Activated naive CD4-positive, alpha-beta T cell treated with anti-CD3 and anti-CD28 coated beads, Interleukin-2, amount 50 U/mL, for 24 hours (primary cell): ENCODE measurements at regions not wholly inside any gene's neighbourhood (a gene's known extent, or its start where the extent isn't known, plus 50 kb on each side); places are given as distances from the start of the nearest gene placed in this dataset.
"Not testable (repeated sequence)": the region's sequence is repeated elsewhere in the genome, so short reads cannot be mapped to it uniquely, and the experiment has no call there.

Experiments used
- H3K27ac Mint-ChIP-seq: one replicate; pipeline ENCODE4 v1.8.0; 2021; ENCODE audit warnings: mild to moderate bottlenecking, mixed read lengths
- H3K27me3 Mint-ChIP-seq: one replicate; pipeline ENCODE4 v1.8.0; 2021; ENCODE audit warnings: mixed read lengths
- H3K36me3 Mint-ChIP-seq: one replicate; pipeline ENCODE4 v1.8.0; 2021; ENCODE audit warnings: mixed read lengths
- H3K4me1 Mint-ChIP-seq: one replicate; pipeline ENCODE4 v1.8.0; 2021; ENCODE audit warnings: mixed read lengths
- H3K4me3 Mint-ChIP-seq: one replicate; pipeline ENCODE4 v1.8.0; 2021; ENCODE audit warnings: mild to moderate bottlenecking, mixed read lengths
- H3K9me3 Mint-ChIP-seq: one replicate; pipeline ENCODE4 v1.8.0; 2021; ENCODE audit warnings: mixed read lengths

DNA sequence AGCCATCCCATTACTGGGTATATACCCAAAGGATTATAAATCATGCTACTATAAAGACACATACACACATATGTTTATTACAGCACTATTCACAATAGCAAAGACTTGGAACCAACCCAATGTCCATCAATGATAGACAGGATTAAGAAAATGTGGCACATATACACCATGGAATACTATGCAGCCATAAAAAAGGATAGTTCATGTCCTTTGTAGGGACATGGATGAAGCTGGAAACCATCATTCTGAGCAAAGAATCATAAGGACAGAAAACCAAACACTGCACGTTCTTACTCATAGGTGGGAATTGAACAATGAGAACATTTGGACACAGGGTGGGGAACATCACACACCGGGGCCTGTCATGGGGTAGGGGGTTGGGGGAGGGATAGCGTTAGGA lies 60.3 kb upstream of the NMU start:
- H3K4me3 Mint-ChIP-seq, H3K4me1 Mint-ChIP-seq, H3K36me3 Mint-ChIP-seq, H3K9me3 Mint-ChIP-seq, H3K27ac Mint-ChIP-seq: not testable (repeated sequence)
- peaks cover 18% of the 10 kb centered on the region for H3K27me3 Mint-ChIP-seq

DNA sequence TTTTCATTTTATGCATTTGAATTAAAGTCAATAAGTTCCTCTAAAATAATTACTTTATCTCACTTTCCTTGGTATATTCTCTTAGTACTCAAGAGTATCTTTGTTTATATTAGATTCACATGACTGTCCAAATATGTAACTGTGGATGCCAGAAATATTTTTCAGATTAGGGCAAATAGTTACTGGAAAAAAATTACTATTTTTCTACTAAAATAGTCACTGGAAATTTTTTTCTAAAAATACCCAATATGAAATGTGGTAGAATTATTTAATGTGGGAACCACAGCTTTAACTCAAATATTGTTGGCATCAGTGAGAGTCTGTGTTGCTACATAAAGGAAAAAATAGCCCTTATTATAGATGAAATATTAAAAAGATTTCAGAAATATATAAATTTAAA lies 70.4 kb upstream of the NMU start:
- Mint-ChIP-seq H3K9me3 (no peaks in the 10 kb centered on the region), H3K27ac (no peak overlapping the region), H3K4me1 (no peaks in the 10 kb centered on the region), H3K36me3 (no peaks in the 10 kb centered on the region), H3K27me3 (peaks cover 13% of the 10 kb centered on the region), H3K4me3 (no peak overlapping the region)

DNA sequence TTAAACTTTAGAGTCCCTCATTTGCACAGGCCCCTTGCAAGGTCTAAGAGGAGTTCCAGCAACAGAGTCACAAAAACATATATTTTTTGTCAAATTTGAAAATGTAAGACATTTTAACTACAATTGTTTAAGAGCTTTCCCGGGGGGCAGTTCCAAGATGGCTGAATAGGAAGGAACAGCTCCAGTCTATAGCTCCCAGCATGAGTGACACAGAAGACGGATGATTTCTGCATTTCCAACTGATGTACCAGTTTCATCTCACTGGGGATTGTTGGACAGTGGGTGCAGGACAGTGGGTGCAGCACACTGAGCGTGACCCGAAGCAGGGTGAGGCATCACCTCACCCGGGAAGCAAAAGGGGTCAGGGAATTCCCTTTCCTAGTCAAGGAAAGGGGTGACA lies 71.4 kb upstream of the NMU start:
- Mint-ChIP-seq H3K9me3 (no peaks in the 10 kb centered on the region), H3K4me3 (no peak overlapping the region), H3K27ac (no peak overlapping the region), H3K27me3 (peaks cover 13% of the 10 kb centered on the region), H3K4me1 (no peaks in the 10 kb centered on the region), H3K36me3 (no peaks in the 10 kb centered on the region)

DNA sequence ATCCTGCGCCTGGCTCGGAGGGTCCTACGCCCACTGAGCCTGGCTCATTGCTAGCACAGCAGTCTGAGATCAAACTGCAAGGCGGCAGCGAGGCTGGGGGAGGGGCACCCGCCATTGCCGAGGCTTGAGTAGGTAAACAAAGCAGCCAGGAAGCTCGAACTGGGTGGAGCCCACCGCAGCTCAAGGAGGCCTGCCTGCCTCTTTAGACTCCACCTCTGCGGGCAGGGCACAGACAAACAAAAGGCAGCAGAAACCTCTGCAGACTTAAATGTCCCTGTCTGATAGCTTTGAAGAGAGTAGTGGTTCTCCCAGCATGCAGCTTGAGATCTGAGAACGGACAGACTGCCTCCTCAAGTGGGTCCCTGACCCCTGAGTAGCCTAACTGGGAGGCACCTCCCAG lies 71.9 kb upstream of the NMU start:
- H3K27ac Mint-ChIP-seq, H3K36me3 Mint-ChIP-seq, H3K4me3 Mint-ChIP-seq, H3K9me3 Mint-ChIP-seq, H3K4me1 Mint-ChIP-seq: not testable (repeated sequence)
- H3K27me3 Mint-ChIP-seq: peaks cover 13% of the 10 kb centered on the region

DNA sequence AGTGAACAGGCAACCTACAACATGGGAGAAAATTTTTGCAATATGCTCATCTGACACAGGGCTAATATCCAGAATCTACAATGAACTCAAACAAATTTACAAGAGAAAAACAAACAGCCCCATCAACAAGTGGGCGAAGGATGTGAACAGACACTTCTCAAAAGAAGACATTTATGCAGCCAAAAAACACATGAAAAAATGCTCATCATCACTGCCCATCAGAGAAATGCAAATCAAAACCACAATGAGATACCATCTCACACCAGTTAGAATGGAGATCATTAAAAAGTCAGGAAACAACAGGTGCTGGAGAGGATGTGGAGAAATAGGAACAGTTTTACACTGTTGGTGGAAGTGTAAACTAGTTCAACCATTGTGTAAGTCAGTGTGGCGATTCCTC lies 76.7 kb upstream of the NMU start:
- not testable (repeated sequence) for H3K36me3 Mint-ChIP-seq, H3K27me3 Mint-ChIP-seq, H3K4me1 Mint-ChIP-seq, H3K27ac Mint-ChIP-seq, H3K4me3 Mint-ChIP-seq, H3K9me3 Mint-ChIP-seq

DNA sequence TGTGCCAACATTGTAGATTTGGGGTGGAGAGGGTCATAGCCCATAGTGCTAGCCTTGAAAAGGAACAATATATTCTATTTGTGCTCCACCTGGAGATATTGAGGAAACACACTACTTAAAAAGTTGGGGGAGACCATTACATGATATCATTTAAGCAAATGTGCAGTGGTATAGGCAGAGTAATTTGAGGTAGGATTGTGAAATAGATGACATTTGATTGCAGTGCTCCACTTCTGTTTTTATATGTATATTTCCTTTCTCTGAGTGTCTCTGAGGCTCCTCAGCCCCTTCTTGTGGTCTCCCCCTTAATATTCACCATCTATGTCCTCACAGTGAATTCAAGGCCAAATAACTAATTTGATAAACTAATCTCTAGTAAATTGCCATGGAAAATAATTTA lies 85.6 kb upstream of the NMU start:
- no peaks in the 10 kb centered on the region for H3K27me3 Mint-ChIP-seq
- no peaks in the 10 kb centered on the region for H3K9me3 Mint-ChIP-seq
- no peak overlapping the region for H3K4me3 Mint-ChIP-seq
- H3K4me1 Mint-ChIP-seq: no peaks in the 10 kb centered on the region
- H3K36me3 Mint-ChIP-seq: no peaks in the 10 kb centered on the region
- H3K27ac Mint-ChIP-seq: no peak overlapping the region

DNA sequence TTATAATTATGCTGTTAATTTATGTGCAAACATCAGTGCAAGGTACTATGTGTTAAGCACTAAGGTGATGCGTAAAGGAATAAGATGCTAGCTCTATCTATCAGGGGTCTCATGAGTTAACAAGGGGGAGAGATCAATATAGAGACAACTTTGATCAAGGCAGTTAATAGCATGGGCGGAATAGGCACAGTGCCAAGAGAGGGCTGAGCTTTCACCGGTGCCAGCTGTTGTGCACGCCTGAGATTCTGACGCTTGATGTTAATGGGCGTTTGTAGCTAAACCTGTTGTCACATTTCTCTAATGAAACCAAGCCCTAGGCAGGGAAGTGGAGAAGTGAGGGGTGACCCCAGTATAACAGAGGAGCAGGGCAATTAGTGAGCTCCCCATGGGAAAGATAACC lies 86.0 kb upstream of the NMU start:
- no peaks in the 10 kb centered on the region for H3K4me1 Mint-ChIP-seq

DNA sequence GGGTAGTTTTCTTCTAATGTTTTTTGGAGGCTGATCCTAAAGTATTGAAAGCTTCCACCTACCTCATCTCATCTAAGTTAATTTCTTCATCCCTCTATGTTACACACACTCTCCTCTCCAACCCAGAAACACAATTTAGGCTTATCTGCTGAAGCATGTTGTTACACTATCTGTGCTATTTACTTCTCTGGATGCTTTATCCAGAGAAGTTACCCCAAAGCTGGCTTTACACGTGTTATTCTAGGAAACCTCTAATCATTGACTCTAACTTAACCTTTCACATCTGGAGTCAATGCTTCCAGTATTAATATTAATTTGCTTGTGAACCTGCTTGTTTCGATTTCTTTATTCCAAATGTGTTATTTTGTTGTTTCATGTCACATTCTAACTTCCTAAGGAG lies 87.3 kb upstream of the NMU start:
- Mint-ChIP-seq H3K4me1 (no peaks in the 10 kb centered on the region), H3K9me3 (no peaks in the 10 kb centered on the region), H3K27ac (no peak overlapping the region), H3K36me3 (no peaks in the 10 kb centered on the region), H3K4me3 (no peak overlapping the region), H3K27me3 (no peaks in the 10 kb centered on the region)

More for the DNA sequence above, 86.0 kb upstream of the NMU start:
- no peaks in the 10 kb centered on the region for H3K36me3 Mint-ChIP-seq
- H3K9me3 Mint-ChIP-seq: no peaks in the 10 kb centered on the region
- H3K27ac Mint-ChIP-seq: no peak overlapping the region
- no peaks in the 10 kb centered on the region for H3K27me3 Mint-ChIP-seq
- H3K4me3 Mint-ChIP-seq: no peak overlapping the region

DNA sequence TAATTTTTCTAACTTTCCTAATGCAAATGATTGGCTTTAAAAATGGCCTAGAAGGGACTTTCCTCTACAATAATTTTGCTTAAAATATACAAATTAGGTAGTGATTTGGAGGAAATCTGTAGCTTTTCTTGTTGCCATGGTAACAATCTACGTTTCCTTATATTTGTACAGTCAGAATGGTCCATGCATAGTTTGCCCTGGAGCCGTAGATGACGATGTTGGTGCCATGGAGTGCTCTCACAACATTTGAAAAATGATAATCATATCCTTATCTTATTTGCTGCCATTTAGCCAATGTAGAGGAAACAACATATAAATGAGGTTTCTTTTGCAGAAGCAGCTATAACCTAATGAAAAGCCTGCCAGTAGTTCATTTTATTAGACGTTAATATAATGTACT lies 89.0 kb upstream of the NMU start:
- Mint-ChIP-seq H3K27me3 (peaks cover 2% of the 10 kb centered on the region), H3K36me3 (no peaks in the 10 kb centered on the region), H3K4me1 (no peaks in the 10 kb centered on the region), H3K9me3 (no peaks in the 10 kb centered on the region), H3K27ac (no peak overlapping the region), H3K4me3 (no peak overlapping the region)

DNA sequence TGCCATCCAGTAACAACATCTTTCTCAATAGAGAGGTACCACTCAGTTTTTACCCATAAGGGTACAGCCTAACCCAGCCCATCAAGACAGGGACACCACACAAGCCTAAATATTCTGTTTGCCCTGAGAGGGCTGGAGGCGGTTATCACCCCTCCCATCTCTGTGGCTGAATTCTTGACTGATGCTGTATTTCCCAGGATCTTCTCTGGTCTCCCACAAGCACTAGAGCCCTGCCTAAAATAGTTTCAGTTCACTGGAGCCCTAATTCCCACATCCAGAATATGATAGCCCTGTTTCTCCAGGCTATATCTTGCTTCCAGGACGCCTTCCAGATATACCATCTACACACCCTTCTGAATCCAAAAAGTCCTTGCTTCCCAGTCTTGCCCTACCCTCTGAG lies 91.6 kb upstream of the NMU start:
- peak overlapping the region; percentile 32 for H3K27ac Mint-ChIP-seq
- no peaks in the 10 kb centered on the region for H3K4me1 Mint-ChIP-seq
- H3K27me3 Mint-ChIP-seq: peaks cover 7% of the 10 kb centered on the region
- H3K36me3 Mint-ChIP-seq: no peaks in the 10 kb centered on the region
- no peak overlapping the region for H3K4me3 Mint-ChIP-seq
- H3K9me3 Mint-ChIP-seq: no peaks in the 10 kb centered on the region

DNA sequence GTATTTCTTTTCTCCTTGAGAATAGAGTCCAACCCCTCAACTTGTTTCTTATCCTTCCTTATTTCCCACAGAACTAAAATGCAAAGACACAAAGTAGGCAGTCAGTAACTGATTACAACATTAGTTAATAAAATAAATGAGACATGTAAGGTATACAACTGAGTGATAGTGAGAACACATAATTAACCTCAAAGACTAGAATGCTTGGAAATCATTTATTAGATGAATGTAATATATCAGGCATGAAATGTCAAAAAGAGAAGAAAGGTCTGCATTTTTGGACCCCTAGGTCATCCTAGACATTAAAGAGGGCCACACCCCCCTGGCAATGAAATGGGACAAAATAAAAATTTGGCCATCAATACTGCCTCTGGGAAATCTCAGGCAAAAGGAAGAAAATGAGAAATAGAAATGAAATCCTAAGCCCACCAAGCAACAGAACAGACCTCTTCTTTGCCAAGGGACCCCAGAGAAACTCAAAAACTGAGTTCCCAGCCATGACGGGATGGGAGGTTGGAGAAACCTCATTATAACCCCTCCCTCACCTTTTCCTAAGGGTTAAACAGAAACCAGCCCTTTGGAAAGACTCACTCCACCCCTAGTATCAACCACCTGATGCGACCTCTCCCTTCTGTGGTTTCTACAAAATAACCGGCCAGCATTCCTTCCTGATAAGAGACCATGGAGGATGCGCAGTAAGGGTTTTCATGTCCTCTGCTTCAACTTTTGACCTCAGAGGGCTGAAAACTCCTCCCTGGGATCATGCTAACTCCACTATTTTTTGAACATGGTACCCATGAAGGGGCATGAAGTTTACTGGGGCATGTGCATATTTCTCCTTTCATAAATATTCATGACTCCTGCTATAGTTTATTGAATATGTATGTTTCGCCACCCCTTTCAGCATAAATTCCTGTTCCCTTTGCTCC lies 90.0 kb upstream of the EXOC1L start:
- Mint-ChIP-seq H3K27ac (no peak overlapping the region), H3K4me1 (no peaks in the 10 kb centered on the region)

DNA sequence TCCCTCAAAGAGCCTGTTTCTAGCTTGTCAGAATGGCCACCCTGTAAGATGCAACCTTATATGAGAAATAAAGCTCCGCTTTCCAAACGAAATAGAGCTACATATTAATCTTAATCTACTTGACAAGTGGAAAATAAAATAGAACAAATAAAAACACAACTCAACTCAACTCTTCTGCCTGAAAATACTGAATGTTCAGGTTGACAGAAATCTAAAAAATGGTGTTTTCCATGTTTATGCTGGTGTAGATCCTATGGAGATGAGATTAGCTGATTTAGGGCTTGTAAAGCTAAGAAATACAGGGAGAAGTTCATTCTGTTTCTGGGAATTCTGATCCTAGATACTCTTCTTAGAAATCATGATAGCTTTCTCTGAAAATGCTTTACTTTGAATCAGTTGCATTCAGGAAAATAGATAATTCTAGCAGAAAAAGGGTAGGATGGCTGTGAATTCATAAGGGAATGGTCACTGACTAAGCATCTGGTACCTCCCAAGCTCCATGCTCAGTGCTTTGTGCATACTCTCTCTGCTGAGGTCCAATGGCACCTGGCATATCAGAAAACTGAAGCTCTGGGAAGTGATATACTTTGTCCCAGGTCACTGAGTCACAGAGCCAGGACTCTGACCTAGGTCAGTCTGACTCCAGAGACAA lies 89.2 kb upstream of the EXOC1L start:
- Mint-ChIP-seq H3K4me3 (no peak overlapping the region), H3K9me3 (no peaks in the 10 kb centered on the region), H3K4me1 (no peaks in the 10 kb centered on the region), H3K27me3 (peaks cover 11% of the 10 kb centered on the region), H3K27ac (no peak overlapping the region), H3K36me3 (no peaks in the 10 kb centered on the region)

More for the DNA sequence above, 90.0 kb upstream of the EXOC1L start:
- Mint-ChIP-seq H3K36me3 (no peaks in the 10 kb centered on the region), H3K27me3 (peaks cover 8% of the 10 kb centered on the region), H3K4me3 (no peak overlapping the region), H3K9me3 (no peaks in the 10 kb centered on the region)

DNA sequence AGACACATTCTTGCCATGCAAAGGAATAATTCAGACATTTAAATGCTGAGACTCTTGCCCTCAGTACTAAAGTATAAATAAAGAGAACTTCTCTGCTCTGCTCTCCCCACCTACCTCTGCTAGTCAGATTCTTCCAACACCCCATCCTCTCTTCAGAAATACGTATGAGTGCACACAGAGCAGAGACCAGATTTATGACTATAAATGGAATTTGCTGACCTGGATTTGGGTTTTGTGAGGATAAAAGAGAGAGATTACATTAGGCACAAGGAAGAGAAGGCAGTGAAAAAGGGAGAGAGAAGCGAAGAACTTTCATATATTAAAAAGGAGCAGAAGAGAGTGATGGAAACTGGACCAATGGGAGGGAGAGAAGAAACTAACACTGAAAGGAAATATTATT lies 87.6 kb upstream of the EXOC1L start:
- no peak overlapping the region for H3K27ac Mint-ChIP-seq
- no peaks in the 10 kb centered on the region for H3K36me3 Mint-ChIP-seq
- H3K4me3 Mint-ChIP-seq: no peak overlapping the region
- no peaks in the 10 kb centered on the region for H3K9me3 Mint-ChIP-seq
- no peaks in the 10 kb centered on the region for H3K4me1 Mint-ChIP-seq
- H3K27me3 Mint-ChIP-seq: peaks cover 17% of the 10 kb centered on the region

DNA sequence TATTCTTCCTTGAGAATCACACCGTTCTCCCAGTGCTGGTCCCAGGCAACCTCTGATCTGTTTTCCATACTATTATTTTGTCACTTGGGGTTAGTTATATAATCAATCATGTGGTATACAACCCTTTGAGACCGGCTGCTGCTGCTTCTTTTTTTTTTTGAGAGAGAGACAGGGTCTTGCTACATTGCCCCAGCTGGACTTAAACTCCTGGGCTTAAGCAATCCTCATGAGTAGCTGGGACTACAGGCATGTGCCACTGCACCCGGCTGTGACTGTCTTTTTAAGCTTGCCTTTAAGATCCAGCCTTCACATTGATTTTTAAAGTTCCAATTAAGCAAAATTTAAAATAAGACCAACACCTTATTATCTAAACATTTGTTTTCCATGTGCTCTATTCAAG lies 86.7 kb upstream of the EXOC1L start:
- Mint-ChIP-seq H3K4me3 (no peak overlapping the region), H3K4me1 (no peaks in the 10 kb centered on the region), H3K27me3 (peaks cover 21% of the 10 kb centered on the region), H3K9me3 (no peaks in the 10 kb centered on the region), H3K27ac (no peak overlapping the region), H3K36me3 (no peaks in the 10 kb centered on the region)

DNA sequence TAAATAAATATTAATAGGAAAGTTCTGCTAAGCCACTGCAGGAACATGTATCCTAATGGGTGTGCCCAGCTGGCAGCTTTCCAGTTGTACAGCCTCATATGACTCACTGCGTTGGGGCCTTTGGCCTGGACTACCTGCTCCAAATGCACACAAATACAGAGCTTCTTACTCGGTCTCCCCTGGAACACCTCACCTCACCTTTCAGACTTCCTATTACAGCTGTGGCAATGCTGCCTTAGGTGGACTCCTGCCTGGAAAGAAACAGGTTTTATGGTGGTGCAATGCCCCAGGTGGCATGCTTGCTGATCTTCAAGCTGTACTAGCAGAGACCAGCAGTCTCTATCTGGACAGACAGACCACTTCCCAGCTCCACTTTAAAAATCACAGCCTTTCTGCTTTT lies 85.7 kb upstream of the EXOC1L start:
- Mint-ChIP-seq H3K36me3 (no peaks in the 10 kb centered on the region), H3K4me1 (no peaks in the 10 kb centered on the region), H3K4me3 (no peak overlapping the region), H3K27ac (no peak overlapping the region), H3K9me3 (no peaks in the 10 kb centered on the region), H3K27me3 (peaks cover 26% of the 10 kb centered on the region)

DNA sequence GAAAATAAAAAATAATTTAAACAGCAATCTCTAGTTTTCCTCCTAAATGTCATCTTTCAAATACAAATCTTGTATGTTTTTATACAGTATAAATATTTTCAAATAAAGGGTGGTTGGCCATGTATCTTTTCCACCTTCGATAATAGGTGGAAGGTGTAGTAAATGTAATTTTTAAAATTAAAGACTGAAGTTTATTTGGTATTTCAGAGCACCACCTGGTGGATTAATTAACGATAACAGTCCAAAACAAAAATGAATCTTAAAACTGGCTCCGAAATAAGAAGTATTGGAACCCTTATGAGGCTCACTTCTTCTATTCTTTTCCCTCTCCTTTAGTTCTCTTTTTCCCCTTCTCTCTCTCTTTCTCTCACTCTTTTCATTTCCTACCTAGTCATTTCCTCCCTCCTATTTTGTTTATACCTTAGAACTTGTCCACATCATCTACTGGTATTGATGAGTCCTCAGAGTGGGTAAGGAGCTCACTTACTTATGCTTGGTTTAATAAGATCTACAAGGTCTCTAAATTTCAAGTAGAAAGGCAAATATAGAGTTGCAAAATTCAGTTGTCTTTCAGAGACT lies 82.9 kb upstream of the EXOC1L start:
- no peaks in the 10 kb centered on the region for H3K36me3 Mint-ChIP-seq
- H3K27ac Mint-ChIP-seq: no peak overlapping the region

More for the DNA sequence above, 82.9 kb upstream of the EXOC1L start:
- Mint-ChIP-seq H3K4me1 (no peaks in the 10 kb centered on the region), H3K27me3 (peaks cover 24% of the 10 kb centered on the region), H3K9me3 (no peaks in the 10 kb centered on the region), H3K4me3 (no peak overlapping the region)
